AG10803 (cell line): ENCODE measurements at regions not wholly inside any gene's neighbourhood (a gene's known extent, or its start where the extent isn't known, plus 50 kb on each side); places are given as distances from the start of the nearest gene placed in this dataset.

Experiments
- DNase-seq: peaks from one replicate; pipeline ENCODE4 v3.0.0; 2010; ENCODE audit warnings: low read depth
- H3K4me3 ChIP-seq: 2 replicates; pipeline ENCODE4 v1.5.1; 2011; ENCODE audit warnings: mild to moderate bottlenecking, low read length, control low read depth
- CTCF ChIP-seq: conservative IDR thresholded peaks from 2 replicates; pipeline ENCODE4 v1.5.1; 2011; ENCODE audit warnings: mild to moderate bottlenecking, low read length, control low read depth, inconsistent platforms

- H3K4me3 ChIP-seq = no peak overlapping the region
- DNase-seq = no peak
- TF ChIP-seq CTCF = no peak
Measured at GRCh38 chr13:111518161-111518792, 197.8 kb downstream of the TEX29 start.

DNA sequence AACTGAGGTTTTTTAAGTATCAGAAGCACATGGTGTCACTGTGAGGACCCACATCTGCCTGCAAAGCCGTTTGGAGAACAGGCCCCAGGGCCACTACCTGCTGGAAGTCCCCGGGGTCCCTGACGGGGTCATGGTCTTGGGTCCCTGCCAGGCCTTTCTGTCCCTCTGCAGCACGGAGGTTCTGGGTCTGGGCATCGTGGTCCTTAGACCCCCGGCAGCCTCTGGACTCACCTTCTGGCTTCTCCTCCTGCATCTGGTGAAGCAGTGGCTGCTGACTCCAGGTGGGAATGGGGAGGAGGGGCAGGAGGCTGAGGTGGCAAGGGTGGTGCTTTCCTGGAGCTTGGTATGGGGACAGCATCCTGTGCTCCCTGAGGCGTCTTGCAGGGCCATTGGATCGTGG lies 198.6 kb downstream of the TEX29 start:
- no peak overlapping the region for H3K4me3 ChIP-seq
- no peak for DNase-seq
- TF ChIP-seq CTCF = no peak

- no peak for DNase-seq
- no peak overlapping the region for H3K4me3 ChIP-seq
- no peak for TF ChIP-seq CTCF
Measured at GRCh38 chr13:111519490-111520170, 199.2 kb downstream of the TEX29 start.

DNA sequence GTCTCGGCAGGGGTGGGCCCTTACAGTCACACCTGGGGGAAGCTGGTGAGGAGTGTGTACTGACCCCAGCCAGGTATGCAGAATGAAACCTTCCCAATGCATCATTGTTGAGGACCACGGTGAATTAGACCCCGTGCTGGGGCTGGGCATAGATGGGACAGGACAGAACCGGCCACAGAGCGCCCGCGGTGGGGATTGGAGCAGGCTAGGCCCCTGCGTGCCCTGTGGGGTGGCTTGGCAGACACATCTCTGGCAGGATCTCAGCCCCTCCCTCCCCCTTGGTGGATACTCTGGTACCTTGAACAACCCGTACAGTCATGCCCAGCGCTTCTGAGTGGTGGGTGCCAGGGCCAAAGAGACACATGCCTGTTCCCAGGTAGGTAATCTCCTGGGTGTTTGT lies 200.6 kb downstream of the TEX29 start:
- no peak for DNase-seq
- no peak overlapping the region for H3K4me3 ChIP-seq
- no peak for TF ChIP-seq CTCF

DNA sequence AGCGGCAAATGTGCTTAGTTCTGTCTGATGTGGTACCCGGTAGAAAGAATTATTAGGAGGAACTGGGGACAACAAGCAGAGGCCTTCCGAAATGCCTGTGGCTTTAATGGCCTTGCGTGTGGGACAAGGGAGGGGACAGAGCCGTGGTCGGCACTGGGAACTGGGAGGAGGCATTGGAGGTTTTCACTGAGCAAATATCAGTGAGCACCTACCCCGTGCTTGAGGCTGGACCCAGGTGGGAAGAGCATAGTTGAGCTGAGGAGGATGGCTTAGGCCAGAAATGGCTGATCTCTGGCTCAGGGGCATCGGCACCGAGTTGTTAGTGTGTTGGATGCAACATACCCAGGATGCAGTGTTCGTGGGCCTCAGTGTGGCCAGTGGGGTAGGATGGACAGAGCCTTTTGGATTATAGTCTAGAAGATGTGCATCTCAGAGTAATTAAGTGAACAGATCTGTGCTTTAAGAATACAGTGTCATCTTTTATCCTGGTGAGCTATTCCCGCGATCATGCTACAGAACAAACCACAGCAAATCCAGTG lies 201.3 kb downstream of the TEX29 start:
- no peak overlapping the region for H3K4me3 ChIP-seq
- no peak for DNase-seq
- no peak for TF ChIP-seq CTCF

DNA sequence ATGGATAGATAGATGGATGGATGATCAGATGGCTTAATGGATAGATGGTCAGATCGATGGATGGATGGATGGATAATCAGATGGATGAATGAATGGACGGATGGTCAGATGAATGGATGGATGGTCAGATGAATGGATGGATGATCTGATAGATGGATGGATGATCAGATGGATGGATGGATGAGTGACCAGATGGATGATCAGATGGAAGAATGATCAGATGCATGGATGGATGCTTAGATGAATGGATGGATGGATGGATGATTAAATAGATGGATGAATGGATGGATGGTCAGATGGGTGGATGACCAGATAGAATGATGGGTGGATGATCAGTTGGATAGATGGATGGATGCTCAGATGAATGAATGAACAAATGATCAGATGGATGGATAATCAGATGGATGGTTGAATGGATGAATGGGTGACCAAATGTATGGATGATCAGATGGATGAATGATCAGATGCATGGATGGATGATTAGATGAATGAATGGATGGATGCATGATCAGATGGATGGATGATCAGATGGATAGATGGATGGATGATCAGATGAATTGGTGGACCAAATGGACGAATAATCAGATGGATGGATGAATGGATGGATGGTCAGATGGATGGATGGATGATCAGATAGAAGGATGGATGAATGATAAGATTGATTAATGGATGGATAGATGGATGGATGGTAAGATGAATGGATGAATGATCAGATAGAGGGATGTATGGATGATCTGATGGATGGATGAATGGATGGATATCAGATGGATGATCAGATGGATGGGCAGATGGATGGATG lies 205.1 kb downstream of the TEX29 start:
- DNase-seq = no peak
- H3K4me3 ChIP-seq = no peak overlapping the region
- no peak for TF ChIP-seq CTCF

GRCh38 chr13:111526922-111527321 lies 206.5 kb downstream of the TEX29 start:
- TF ChIP-seq CTCF = no peak
- DNase-seq = no peak
- no peak overlapping the region for H3K4me3 ChIP-seq
